ENCODE measurements at regions not wholly inside any gene's neighbourhood (a gene's known extent, or its start where the extent isn't known, plus 50 kb on each side); places are given as distances from the start of the nearest gene placed in this dataset.

- Histone ChIP-seq H3K27ac (no peak overlapping the region), H3K4me1 (no peaks in the 10 kb centered on the region), H3K9me3 (no peaks in the 10 kb centered on the region), H3K4me2 (no peak overlapping the region), H3K4me3 (no peak overlapping the region)
- ChIA-PET POLR2A (no interaction called here), CTCF (no interaction called here)
- FAIRE-seq = no peak
- DNase-seq (ENCODE audit: low read depth in 1 of 2, low spot score in 1 of 2) = no peak
- TF ChIP-seq RFX5 (IDR thresholded peaks at IDR 0.05) (no peak), CHD2 (IDR thresholded peaks at IDR 0.05; ENCODE audit: low read length, partially characterized antibody) (no peak), TFCP2L1 (CRISPR knock-in tag; IDR thresholded peaks at IDR 0.05) (no peak), ELK1 (IDR thresholded peaks at IDR 0.05; ENCODE audit: low read depth, low read length) (no peak), FOXS1 (CRISPR knock-in tag; IDR thresholded peaks at IDR 0.05) (no peak), ESRRA (IDR thresholded peaks at IDR 0.05; ENCODE audit: borderline replicate concordance, low read length) (no peak)
- TF ChIP-seq, protein P1, sequence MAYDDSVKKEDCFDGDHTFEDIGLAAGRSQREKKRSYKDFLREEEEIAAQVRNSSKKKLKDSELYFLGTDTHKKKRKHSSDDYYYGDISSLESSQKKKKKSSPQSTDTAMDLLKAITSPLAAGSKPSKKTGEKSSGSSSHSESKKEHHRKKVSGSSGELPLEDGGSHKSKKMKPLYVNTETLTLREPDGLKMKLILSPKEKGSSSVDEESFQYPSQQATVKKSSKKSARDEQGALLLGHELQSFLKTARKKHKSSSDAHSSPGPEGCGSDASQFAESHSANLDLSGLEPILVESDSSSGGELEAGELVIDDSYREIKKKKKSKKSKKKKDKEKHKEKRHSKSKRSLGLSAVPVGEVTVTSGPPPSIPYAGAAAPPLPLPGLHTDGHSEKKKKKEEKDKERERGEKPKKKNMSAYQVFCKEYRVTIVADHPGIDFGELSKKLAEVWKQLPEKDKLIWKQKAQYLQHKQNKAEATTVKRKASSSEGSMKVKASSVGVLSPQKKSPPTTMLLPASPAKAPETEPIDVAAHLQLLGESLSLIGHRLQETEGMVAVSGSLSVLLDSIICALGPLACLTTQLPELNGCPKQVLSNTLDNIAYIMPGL (CRISPR knock-in tag; IDR thresholded peaks at IDR 0.05; ENCODE audit: borderline replicate concordance) = no peak
- 50% methylated on average over 2 of the region's 2 CpGs for WGBS (ENCODE audit: missing lambda C conversion rate)
- no peak for ATAC-seq
Measured at GRCh38 chr7:118304100-118304499, 79.6 kb downstream of the ANKRD7 start.

DNA sequence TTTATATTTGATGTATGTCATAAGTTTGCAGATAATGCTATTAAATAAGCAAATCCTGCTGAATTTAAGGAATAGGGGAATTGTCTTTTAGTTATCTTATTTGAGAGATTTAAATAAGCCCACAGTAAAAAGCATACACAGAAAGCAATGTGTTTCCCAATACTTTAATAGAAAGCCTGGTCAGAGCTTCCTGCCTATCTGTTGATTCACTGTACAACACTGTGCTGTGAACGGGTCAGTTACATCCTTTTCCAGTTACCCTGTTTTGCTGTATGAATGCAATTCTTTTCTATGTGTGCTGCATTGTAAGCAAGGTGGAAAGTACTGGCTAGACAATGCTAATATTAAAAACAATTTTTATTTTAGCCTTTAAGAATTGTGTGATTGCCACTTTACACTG lies 81.2 kb downstream of the ANKRD7 start:
- FAIRE-seq (no peak), DNase-seq (ENCODE audit: low read depth in 1 of 2, low spot score in 1 of 2) (no peak), ATAC-seq (no peak)
- TF ChIP-seq MAFK (IDR thresholded peaks at IDR 0.05; ENCODE audit: partially characterized antibody) = no peak
- TF ChIP-seq RNF2 (IDR thresholded peaks at IDR 0.05; ENCODE audit: borderline replicate concordance, low read depth) = no peak
- TF ChIP-seq EHF (CRISPR knock-in tag; IDR thresholded peaks at IDR 0.05) = no peak
- TF ChIP-seq NPAS2 (CRISPR knock-in tag; IDR thresholded peaks at IDR 0.05; ENCODE audit: borderline replicate concordance) = no peak
- ChIA-PET CTCF (interaction anchor here (0.6 kb wide), 1 partner anchor 1131 kb away, joined by 3 read pairs; no protein-coding TSS in a partner anchor), POLR2A (no interaction called here)
- Histone ChIP-seq H3K4me3 (no peak overlapping the region), H3K9me3 (no peaks in the 10 kb centered on the region), H3K27ac (no peak overlapping the region), H3K4me1 (no peaks in the 10 kb centered on the region), H3K4me2 (no peak overlapping the region)
- 8% methylated on average over 1 of the region's 1 CpG for WGBS (ENCODE audit: missing lambda C conversion rate)

- no peaks in the 10 kb centered on the region for H3K9me3 ChIP-seq
- CTCF ChIA-PET = no interaction called here
- H3K27ac ChIP-seq = no peak overlapping the region
- no peak overlapping the region for H3K4me2 ChIP-seq
- no peak for FAIRE-seq
- TF ChIP-seq FOSL2 (IDR thresholded peaks at IDR 0.05) (no peak), FOSL2 (CRISPR knock-in tag; IDR thresholded peaks at IDR 0.05) (no peak), ELK1 (IDR thresholded peaks at IDR 0.05; ENCODE audit: low read depth, low read length) (no peak), CEBPB (IDR thresholded peaks at IDR 0.05) (no peak), SREBF2 (IDR thresholded peaks at IDR 0.05) (no peak), EP300 (IDR thresholded peaks at IDR 0.05) (no peak), PHF8 (IDR thresholded peaks at IDR 0.05; ENCODE audit: borderline replicate concordance, low read depth) (no peak), POLR2A (IDR thresholded peaks at IDR 0.05; ENCODE audit: low read length) (no peak), KDM1A (IDR thresholded peaks at IDR 0.05; ENCODE audit: low read depth) (no peak), BHLHE40 (IDR thresholded peaks at IDR 0.05; ENCODE audit: low read depth, low read length) (no peak), E2F6 (IDR thresholded peaks at IDR 0.05; ENCODE audit: borderline replicate concordance, low read depth) (no peak), NFE2L2 (conservative IDR thresholded peaks at IDR 0.05; ENCODE audit: low read length) (no peak), HOXB5 (CRISPR knock-in tag; IDR thresholded peaks at IDR 0.05) (no peak)
- TF ChIP-seq, protein P2, sequence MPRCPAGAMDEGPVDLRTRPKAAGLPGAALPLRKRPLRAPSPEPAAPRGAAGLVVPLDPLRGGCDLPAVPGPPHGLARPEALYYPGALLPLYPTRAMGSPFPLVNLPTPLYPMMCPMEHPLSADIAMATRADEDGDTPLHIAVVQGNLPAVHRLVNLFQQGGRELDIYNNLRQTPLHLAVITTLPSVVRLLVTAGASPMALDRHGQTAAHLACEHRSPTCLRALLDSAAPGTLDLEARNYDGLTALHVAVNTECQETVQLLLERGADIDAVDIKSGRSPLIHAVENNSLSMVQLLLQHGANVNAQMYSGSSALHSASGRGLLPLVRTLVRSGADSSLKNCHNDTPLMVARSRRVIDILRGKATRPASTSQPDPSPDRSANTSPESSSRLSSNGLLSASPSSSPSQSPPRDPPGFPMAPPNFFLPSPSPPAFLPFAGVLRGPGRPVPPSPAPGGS (IDR thresholded peaks at IDR 0.05) = no peak
- no peak for ATAC-seq
- 9% methylated on average over 2 of the region's 2 CpGs for WGBS (ENCODE audit: missing lambda C conversion rate)
- POLR2A ChIA-PET = no interaction called here
- no peak for DNase-seq (ENCODE audit: low read depth in 1 of 2, low spot score in 1 of 2)
- no peak overlapping the region for H3K4me3 ChIP-seq
- no peaks in the 10 kb centered on the region for H3K4me1 ChIP-seq
Measured at GRCh38 chr7:118306771-118307170, 82.3 kb downstream of the ANKRD7 start.
